HCT116 (cell line): ENCODE measurements at regions not wholly inside any gene's neighbourhood (a gene's known extent, or its start where the extent isn't known, plus 50 kb on each side); places are given as distances from the start of the nearest gene placed in this dataset.

Experiments used
- ATAC-seq: fragments of 200-7000 bp; cut with Tn5 transposase; 2 replicates; pipeline ENCODE4 v1.9.1; 2020; ENCODE audit warnings: mild to moderate bottlenecking, moderate library complexity
- BruUV-seq: library from RNA; stranded (reverse); fragments of 400-500 nt; replicated peaks from 2 replicates; lab custom pipeline; 2021; lab: Mats Ljungman, UMichigan
- CTCF ChIA-PET: fragments of 300-600 bp; sonication (Branson Sonifier 250); formaldehyde crosslinking; loops from one replicate; lab custom pipeline; 2021; ENCODE audit warnings: antibody characterized with exemption; lab: Charles Lee
- POLR2A ChIA-PET: fragments of 300-600, 350-600 bp; sonication (Branson Sonifier 250); formaldehyde crosslinking; loops from one replicate; lab custom pipeline; 2021; ENCODE audit warnings: antibody characterized with exemption; lab: Charles Lee
- RAD21 ChIA-PET, 2 experiments: fragments of 300-600 bp; sonication (Branson Sonifier 250); formaldehyde crosslinking; loops; one replicate each; lab custom pipeline; 2023; ENCODE audit warnings: low total read pairs in 2 of 2; ENCODE audit not compliant: uncharacterized antibody in 2 of 2, unreplicated experiment in 2 of 2, low non-redundant PET in 1 of 2; lab: Charles Lee
- DNase-seq: peaks from one replicate; pipeline ENCODE4 v3.0.0-alpha.2; 2010; ENCODE audit warnings: low read depth, low spot score
- H2AFZ ChIP-seq: fragments of 200-600 bp; shearing (Covaris generic), sonication (generic); 2 replicates; pipeline ENCODE4 v1.6.1; 2017; ENCODE audit warnings: low read depth, mixed run types, mixed read lengths, antibody characterized with exemption, low read length; ENCODE audit not compliant: poor library complexity, severe bottlenecking
- H3K27ac ChIP-seq: 2 replicates; pipeline ENCODE4 v1.5.1; 2012; ENCODE audit warnings: low read depth, low read length
- H3K27me3 ChIP-seq: fragments of 200-600 bp; sonication (generic); 2 replicates; pipeline ENCODE4 v1.6.1; 2016; ENCODE audit warnings: mixed run types, low read length, mixed read lengths; ENCODE audit not compliant: insufficient read depth
- H3K36me3 ChIP-seq, 2 experiments: fragments of 200-500 bp in 1 of 2; fragments of 200-600 bp in 1 of 2; sonication (Bioruptor generic) in 1 of 2; sonication (generic) in 1 of 2; 2 replicates each; pipeline versions ENCODE4 v1.5.1 to v1.6.1; 2014 to 2016; ENCODE audit warnings: low read length in 2 of 2, inconsistent platforms in 1 of 2, mixed read lengths in 1 of 2, mixed run types in 1 of 2; ENCODE audit not compliant: insufficient read depth in 2 of 2, control insufficient read depth in 1 of 2
- H3K4me1 ChIP-seq, 2 experiments: fragments of 200-600 bp in 1 of 2; sonication (generic) in 1 of 2; 2 replicates each; pipeline versions ENCODE4 v1.5.1 to v1.6.1; 2012 to 2017; ENCODE audit warnings: low read length in 2 of 2, inconsistent platforms in 1 of 2, mild to moderate bottlenecking in 1 of 2, mixed read lengths in 1 of 2, mixed run types in 1 of 2, moderate library complexity in 1 of 2; ENCODE audit not compliant: insufficient read depth in 2 of 2, control insufficient read depth in 1 of 2
- H3K4me2 ChIP-seq: fragments of 200-600 bp; sonication (generic); 2 replicates; pipeline ENCODE4 v1.6.1; 2017; ENCODE audit warnings: mixed run types, low read length, mixed read lengths
- H3K4me3 ChIP-seq, 2 experiments: fragments of 200-600 bp in 1 of 2; sonication (generic) in 1 of 2; replicated peaks in 1 of 2; 2 replicates each; pipeline ENCODE4 v1.5.1; 2011 to 2016; ENCODE audit warnings: low read length in 2 of 2, control low read depth in 1 of 2, low read depth in 1 of 2, mild to moderate bottlenecking in 1 of 2, mixed read lengths in 1 of 2, mixed run types in 1 of 2
- H3K79me2 ChIP-seq: fragments of 200-600 bp; sonication (generic); 2 replicates; pipeline ENCODE4 v1.6.1; 2017; ENCODE audit warnings: mild to moderate bottlenecking, mixed run types, low read length, moderate library complexity, mixed read lengths; ENCODE audit not compliant: insufficient read depth
- H3K9ac ChIP-seq: fragments of 200-600 bp; sonication (generic); 2 replicates; pipeline ENCODE4 v1.6.1; 2016; ENCODE audit warnings: low read length, mixed read lengths
- H3K9me2 ChIP-seq: fragments of 200-600 bp; sonication (generic), shearing (Covaris generic); 2 replicates; pipeline ENCODE4 v1.6.1; 2017; ENCODE audit warnings: mixed run types, mild to moderate bottlenecking, moderate library complexity; ENCODE audit not compliant: insufficient read depth
- H3K9me3 ChIP-seq, 2 experiments: fragments of 200-500 bp in 1 of 2; fragments of 200-600 bp in 1 of 2; sonication (Bioruptor generic) in 1 of 2; sonication (generic) in 1 of 2; 2 replicates each; pipeline ENCODE4 v1.6.1; 2014 to 2017; ENCODE audit warnings: low read length in 2 of 2, mixed read lengths in 2 of 2, inconsistent platforms in 1 of 2, low read depth in 1 of 2, mild to moderate bottlenecking in 1 of 2, mixed run types in 1 of 2, moderate library complexity in 1 of 2; ENCODE audit not compliant: control insufficient read depth in 1 of 2, insufficient read depth in 1 of 2
- H4K20me1 ChIP-seq: fragments of 200-600 bp; sonication (generic), shearing (Covaris generic); 2 replicates; pipeline ENCODE4 v1.6.1; 2017; ENCODE audit warnings: mixed run types, mild to moderate bottlenecking, moderate library complexity; ENCODE audit not compliant: insufficient read depth
- CTCF ChIP-seq, 3 experiments: fragments of 200-600 bp in 1 of 3; sonication (generic) in 1 of 3; IDR thresholded peaks in 2 of 3; conservative IDR thresholded peaks in 1 of 3; 2 replicates each; pipeline ENCODE4 v1.5.1; 2012 to 2017; ENCODE audit warnings: low read depth in 2 of 3, low read length in 2 of 3, antibody characterized with exemption in 1 of 3, borderline replicate concordance in 1 of 3, control low read depth in 1 of 3, mild to moderate bottlenecking in 1 of 3, mixed read lengths in 1 of 3, mixed run types in 1 of 3, moderate library complexity in 1 of 3; ENCODE audit not compliant: insufficient read depth in 1 of 3
- EGR1 ChIP-seq: IDR thresholded peaks from 2 replicates; pipeline ENCODE4 v1.6.1; 2012; ENCODE audit warnings: low read depth
- ELF1 ChIP-seq: IDR thresholded peaks from 2 replicates; pipeline ENCODE4 v1.6.1; 2012; ENCODE audit warnings: low read depth, borderline replicate concordance
- EZH2phosphoT487 ChIP-seq: fragments of 200-600 bp; IDR thresholded peaks from 2 replicates; pipeline ENCODE4 v1.6.1; 2018; ENCODE audit warnings: antibody characterized with exemption, borderline replicate concordance
- FOSL1 ChIP-seq: IDR thresholded peaks from 2 replicates; pipeline ENCODE4 v1.6.1; 2012; ENCODE audit warnings: low read depth
- JUND ChIP-seq: IDR thresholded peaks from 2 replicates; pipeline ENCODE4 v1.6.1; 2012
- POLR2AphosphoS5 ChIP-seq: IDR thresholded peaks from 2 replicates; pipeline ENCODE4 v1.6.1; 2011; ENCODE audit warnings: mild to moderate bottlenecking, low read depth, low read length, moderate library complexity
- RAD21 ChIP-seq: IDR thresholded peaks from 2 replicates; pipeline ENCODE4 v1.6.1; 2012; ENCODE audit warnings: low read depth, mild to moderate bottlenecking
- REST ChIP-seq: IDR thresholded peaks from 2 replicates; pipeline ENCODE4 v1.6.1; 2012; ENCODE audit warnings: low read depth
- SIN3A ChIP-seq: IDR thresholded peaks from 2 replicates; pipeline ENCODE4 v1.6.1; 2012; ENCODE audit warnings: low read depth
- SP1 ChIP-seq: IDR thresholded peaks from 2 replicates; pipeline ENCODE4 v1.6.1; 2012; ENCODE audit warnings: low read depth
- SRF ChIP-seq: IDR thresholded peaks from 2 replicates; pipeline ENCODE4 v1.6.1; 2012; ENCODE audit warnings: low read depth
- TCF7L2 ChIP-seq: IDR thresholded peaks from 2 replicates; pipeline ENCODE4 v1.7.0; 2011; ENCODE audit warnings: borderline replicate concordance, inconsistent platforms; ENCODE audit not compliant: insufficient read depth, insufficient read length; ENCODE audit errors: extremely low read depth
- ZFX ChIP-seq: fragments of 450-650 bp; IDR thresholded peaks from 2 replicates; pipeline ENCODE4 v1.6.1; 2017
- ZNF274 ChIP-seq: fragments of 200-500 bp; sonication (Bioruptor generic); IDR thresholded peaks from 2 replicates; pipeline ENCODE4 v1.6.1; 2014; ENCODE audit warnings: mild to moderate bottlenecking, low read depth, low read length, inconsistent platforms
- intact Hi-C: fragments of 100-400 bp; cut with micrococcal nuclease; formaldehyde crosslinking; loops from 2 replicates; pipeline ENCODE4 v1.10.0; 2022
- TF ChIP-seq, protein P1 (sequence below): IDR thresholded peaks from 2 replicates; pipeline ENCODE4 v1.6.1; 2012

DNA sequence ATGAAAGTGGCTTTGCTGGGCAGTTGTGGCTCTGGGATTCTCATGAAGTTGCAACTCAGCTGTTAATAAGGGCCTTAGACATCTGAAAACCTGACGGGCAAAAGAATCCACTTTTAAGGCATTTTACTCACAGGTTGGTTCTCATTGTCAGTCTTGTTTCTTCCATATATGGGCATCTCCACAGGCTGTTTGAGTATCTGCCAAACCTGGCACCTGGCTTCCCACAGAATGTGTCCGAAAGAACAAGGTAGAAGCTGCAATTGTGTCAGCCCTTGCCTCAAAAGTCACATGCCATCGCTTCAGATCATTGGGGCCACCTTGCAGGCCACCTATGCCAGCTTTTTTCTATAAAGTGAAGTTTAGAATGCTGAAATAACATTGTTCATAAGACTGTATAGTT lies 102.4 kb downstream of the KCTD12 start:
- ATAC-seq: no peak
- Histone ChIP-seq H3K27ac (no peak overlapping the region), H3K4me1 (no peaks in the 10 kb centered on the region), H3K9me3 (no peaks in the 10 kb centered on the region)
- no peak for TF ChIP-seq SIN3A
- no peak for TF ChIP-seq ZNF274
- no peak for TF ChIP-seq FOSL1
- TF ChIP-seq EZH2phosphoT487: no peak
- no peak for TF ChIP-seq POLR2AphosphoS5
- TF ChIP-seq SRF: peak; percentile 60
- TF ChIP-seq, protein P1, sequence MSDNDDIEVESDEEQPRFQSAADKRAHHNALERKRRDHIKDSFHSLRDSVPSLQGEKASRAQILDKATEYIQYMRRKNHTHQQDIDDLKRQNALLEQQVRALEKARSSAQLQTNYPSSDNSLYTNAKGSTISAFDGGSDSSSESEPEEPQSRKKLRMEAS: no peak
- TF ChIP-seq ELF1: no peak
- TF ChIP-seq, all 23 proteins: peak for 1
- CTCF ChIA-PET: no interaction called here
- H3K36me3 ChIP-seq: no peaks in the 10 kb centered on the region
- DNase-seq: no peak
- no peaks in the 10 kb centered on the region for H4K20me1 ChIP-seq
- no TSS peak for BruUV-seq
- no peaks in the 10 kb centered on the region for H3K27me3 ChIP-seq
- no peak overlapping the region for H3K9ac ChIP-seq
- no peak overlapping the region for H2AFZ ChIP-seq
- H3K9me2 ChIP-seq: no peaks in the 10 kb centered on the region
- H3K4me2 ChIP-seq: no peak overlapping the region
- no peaks in the 10 kb centered on the region for H3K79me2 ChIP-seq
- intact Hi-C loops: no loop called here
- H3K4me3 ChIP-seq: no peak overlapping the region
- POLR2A ChIA-PET: no interaction called here
- RAD21 ChIA-PET: no interaction called here

GRCh38 chr13:76778853-76779252 lies 107.4 kb downstream of the KCTD12 start:
- no peak for TF ChIP-seq RAD21
- TF ChIP-seq ELF1: no peak
- no peak for TF ChIP-seq SP1
- no peak for TF ChIP-seq TCF7L2
- TF ChIP-seq CTCF (IDR thresholded peaks at IDR 0.05 in 2 of 3, conservative IDR thresholded peaks at IDR 0.05 in 1 of 3; ENCODE audit: borderline replicate concordance in 1 of 3, insufficient read depth in 1 of 3, low read depth in 2 of 3, low read length in 2 of 3): no peak
- no peak for TF ChIP-seq EGR1
- no peak for TF ChIP-seq JUND
- no peak for TF ChIP-seq REST
- TF ChIP-seq ZFX: no peak
- POLR2A ChIA-PET: no interaction called here

More at GRCh38 chr13:76778853-76779252, 107.4 kb downstream of the KCTD12 start:
- H3K79me2 ChIP-seq: no peaks in the 10 kb centered on the region
- no peak overlapping the region for H3K4me2 ChIP-seq
- no peaks in the 10 kb centered on the region for H4K20me1 ChIP-seq
- DNase-seq (no peak), ATAC-seq (no peak)
- H3K9ac ChIP-seq: no peak overlapping the region
- no peak overlapping the region for H3K4me3 ChIP-seq
- H3K27me3 ChIP-seq: no peaks in the 10 kb centered on the region; the same call in 1 of the 2 replicates
- H3K4me1 ChIP-seq: no peaks in the 10 kb centered on the region
- ChIA-PET RAD21 (no interaction called here), CTCF (no interaction called here)
- no peak overlapping the region for H3K27ac ChIP-seq
- no peaks in the 10 kb centered on the region for H3K9me3 ChIP-seq
- no peaks in the 10 kb centered on the region for H3K9me2 ChIP-seq
- intact Hi-C loops: no loop called here
- no peak overlapping the region for H2AFZ ChIP-seq
- H3K36me3 ChIP-seq: no peaks in the 10 kb centered on the region
- BruUV-seq: no TSS peak
